ENCODE measurements at regions not wholly inside any gene's neighbourhood (a gene's known extent, or its start where the extent isn't known, plus 50 kb on each side); places are given as distances from the start of the nearest gene placed in this dataset.

DNA sequence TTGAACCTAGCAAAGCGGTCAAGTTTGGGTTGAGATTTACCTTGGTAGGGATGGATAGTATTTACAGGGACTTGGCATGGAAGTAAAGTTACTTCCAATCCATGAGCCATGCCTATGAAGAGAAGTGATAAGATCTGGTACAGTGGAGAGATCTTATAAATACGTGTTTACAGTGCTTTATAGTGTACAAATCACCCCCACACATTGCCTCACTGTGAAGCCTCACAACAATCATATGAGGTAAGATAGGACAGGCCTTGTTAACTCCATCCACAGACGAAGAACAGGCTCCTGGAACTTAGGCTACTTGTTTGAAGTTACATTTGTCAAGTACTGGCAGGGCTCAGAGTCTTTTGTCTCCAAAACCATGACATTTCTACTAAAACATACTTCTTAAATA lies 159.8 kb downstream of the PLPPR4 start:
- H3K4me1 Mint-ChIP-seq, result peaks cover under 1% of the 10 kb centered on the region; the same call in 1 of the 2 replicates
- ChIA-PET POLR2A (no interaction called here), CTCF (interaction anchor here (0.7 kb wide), 1 partner anchor 1898 kb away, joined by 3 read pairs; no protein-coding TSS in a partner anchor)
- DNase-seq (ENCODE audit: low spot score), result no peak
- no peaks in the 10 kb centered on the region; the same call in 1 of the 2 replicates for H3K27me3 Mint-ChIP-seq (ENCODE audit: low read depth)
- TF ChIP-seq TCF7 (CRISPR knock-in tag; IDR thresholded peaks at IDR 0.05; ENCODE audit: low read depth), result no peak
- TF ChIP-seq JAZF1 (CRISPR knock-in tag; IDR thresholded peaks at IDR 0.05), result no peak
- no peak for TF ChIP-seq GABPB1 (CRISPR knock-in tag; IDR thresholded peaks at IDR 0.05)
- TF ChIP-seq, protein P1, sequence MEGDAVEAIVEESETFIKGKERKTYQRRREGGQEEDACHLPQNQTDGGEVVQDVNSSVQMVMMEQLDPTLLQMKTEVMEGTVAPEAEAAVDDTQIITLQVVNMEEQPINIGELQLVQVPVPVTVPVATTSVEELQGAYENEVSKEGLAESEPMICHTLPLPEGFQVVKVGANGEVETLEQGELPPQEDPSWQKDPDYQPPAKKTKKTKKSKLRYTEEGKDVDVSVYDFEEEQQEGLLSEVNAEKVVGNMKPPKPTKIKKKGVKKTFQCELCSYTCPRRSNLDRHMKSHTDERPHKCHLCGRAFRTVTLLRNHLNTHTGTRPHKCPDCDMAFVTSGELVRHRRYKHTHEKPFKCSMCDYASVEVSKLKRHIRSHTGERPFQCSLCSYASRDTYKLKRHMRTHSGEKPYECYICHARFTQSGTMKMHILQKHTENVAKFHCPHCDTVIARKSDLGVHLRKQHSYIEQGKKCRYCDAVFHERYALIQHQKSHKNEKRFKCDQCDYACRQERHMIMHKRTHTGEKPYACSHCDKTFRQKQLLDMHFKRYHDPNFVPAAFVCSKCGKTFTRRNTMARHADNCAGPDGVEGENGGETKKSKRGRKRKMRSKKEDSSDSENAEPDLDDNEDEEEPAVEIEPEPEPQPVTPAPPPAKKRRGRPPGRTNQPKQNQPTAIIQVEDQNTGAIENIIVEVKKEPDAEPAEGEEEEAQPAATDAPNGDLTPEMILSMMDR (IDR thresholded peaks at IDR 0.05), result no peak
- TF ChIP-seq CBFB (CRISPR knock-in tag; IDR thresholded peaks at IDR 0.05; ENCODE audit: low read depth), result no peak
- no peak for TF ChIP-seq SP1 (CRISPR knock-in tag; conservative IDR thresholded peaks at IDR 0.05)
- no peak for TF ChIP-seq ZNF671 (CRISPR knock-in tag; IDR thresholded peaks at IDR 0.05)
- TF ChIP-seq, protein P2, sequence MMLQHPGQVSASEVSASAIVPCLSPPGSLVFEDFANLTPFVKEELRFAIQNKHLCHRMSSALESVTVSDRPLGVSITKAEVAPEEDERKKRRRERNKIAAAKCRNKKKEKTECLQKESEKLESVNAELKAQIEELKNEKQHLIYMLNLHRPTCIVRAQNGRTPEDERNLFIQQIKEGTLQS (CRISPR knock-in tag; conservative IDR thresholded peaks at IDR 0.05), result no peak
- TF ChIP-seq, protein P3, sequence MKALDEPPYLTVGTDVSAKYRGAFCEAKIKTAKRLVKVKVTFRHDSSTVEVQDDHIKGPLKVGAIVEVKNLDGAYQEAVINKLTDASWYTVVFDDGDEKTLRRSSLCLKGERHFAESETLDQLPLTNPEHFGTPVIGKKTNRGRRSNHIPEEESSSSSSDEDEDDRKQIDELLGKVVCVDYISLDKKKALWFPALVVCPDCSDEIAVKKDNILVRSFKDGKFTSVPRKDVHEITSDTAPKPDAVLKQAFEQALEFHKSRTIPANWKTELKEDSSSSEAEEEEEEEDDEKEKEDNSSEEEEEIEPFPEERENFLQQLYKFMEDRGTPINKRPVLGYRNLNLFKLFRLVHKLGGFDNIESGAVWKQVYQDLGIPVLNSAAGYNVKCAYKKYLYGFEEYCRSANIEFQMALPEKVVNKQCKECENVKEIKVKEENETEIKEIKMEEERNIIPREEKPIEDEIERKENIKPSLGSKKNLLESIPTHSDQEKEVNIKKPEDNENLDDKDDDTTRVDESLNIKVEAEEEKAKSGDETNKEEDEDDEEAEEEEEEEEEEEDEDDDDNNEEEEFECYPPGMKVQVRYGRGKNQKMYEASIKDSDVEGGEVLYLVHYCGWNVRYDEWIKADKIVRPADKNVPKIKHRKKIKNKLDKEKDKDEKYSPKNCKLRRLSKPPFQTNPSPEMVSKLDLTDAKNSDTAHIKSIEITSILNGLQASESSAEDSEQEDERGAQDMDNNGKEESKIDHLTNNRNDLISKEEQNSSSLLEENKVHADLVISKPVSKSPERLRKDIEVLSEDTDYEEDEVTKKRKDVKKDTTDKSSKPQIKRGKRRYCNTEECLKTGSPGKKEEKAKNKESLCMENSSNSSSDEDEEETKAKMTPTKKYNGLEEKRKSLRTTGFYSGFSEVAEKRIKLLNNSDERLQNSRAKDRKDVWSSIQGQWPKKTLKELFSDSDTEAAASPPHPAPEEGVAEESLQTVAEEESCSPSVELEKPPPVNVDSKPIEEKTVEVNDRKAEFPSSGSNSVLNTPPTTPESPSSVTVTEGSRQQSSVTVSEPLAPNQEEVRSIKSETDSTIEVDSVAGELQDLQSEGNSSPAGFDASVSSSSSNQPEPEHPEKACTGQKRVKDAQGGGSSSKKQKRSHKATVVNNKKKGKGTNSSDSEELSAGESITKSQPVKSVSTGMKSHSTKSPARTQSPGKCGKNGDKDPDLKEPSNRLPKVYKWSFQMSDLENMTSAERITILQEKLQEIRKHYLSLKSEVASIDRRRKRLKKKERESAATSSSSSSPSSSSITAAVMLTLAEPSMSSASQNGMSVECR (CRISPR knock-in tag; IDR thresholded peaks at IDR 0.05; ENCODE audit: borderline replicate concordance), result no peak
- TF ChIP-seq, protein P4, sequence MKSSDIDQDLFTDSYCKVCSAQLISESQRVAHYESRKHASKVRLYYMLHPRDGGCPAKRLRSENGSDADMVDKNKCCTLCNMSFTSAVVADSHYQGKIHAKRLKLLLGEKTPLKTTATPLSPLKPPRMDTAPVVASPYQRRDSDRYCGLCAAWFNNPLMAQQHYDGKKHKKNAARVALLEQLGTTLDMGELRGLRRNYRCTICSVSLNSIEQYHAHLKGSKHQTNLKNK (CRISPR knock-in tag; IDR thresholded peaks at IDR 0.05), result no peak
- no peak for TF ChIP-seq ZNF232 (CRISPR knock-in tag; IDR thresholded peaks at IDR 0.05)
- TF ChIP-seq NFATC4 (CRISPR knock-in tag; IDR thresholded peaks at IDR 0.05), result no peak
- no peak for TF ChIP-seq ATF1 (CRISPR knock-in tag; IDR thresholded peaks at IDR 0.05)
- TF ChIP-seq ZNF416 (CRISPR knock-in tag; IDR thresholded peaks at IDR 0.05), result no peak
- no peak for TF ChIP-seq RELA (CRISPR knock-in tag; IDR thresholded peaks at IDR 0.05; ENCODE audit: borderline replicate concordance)
- TF ChIP-seq, protein P5, sequence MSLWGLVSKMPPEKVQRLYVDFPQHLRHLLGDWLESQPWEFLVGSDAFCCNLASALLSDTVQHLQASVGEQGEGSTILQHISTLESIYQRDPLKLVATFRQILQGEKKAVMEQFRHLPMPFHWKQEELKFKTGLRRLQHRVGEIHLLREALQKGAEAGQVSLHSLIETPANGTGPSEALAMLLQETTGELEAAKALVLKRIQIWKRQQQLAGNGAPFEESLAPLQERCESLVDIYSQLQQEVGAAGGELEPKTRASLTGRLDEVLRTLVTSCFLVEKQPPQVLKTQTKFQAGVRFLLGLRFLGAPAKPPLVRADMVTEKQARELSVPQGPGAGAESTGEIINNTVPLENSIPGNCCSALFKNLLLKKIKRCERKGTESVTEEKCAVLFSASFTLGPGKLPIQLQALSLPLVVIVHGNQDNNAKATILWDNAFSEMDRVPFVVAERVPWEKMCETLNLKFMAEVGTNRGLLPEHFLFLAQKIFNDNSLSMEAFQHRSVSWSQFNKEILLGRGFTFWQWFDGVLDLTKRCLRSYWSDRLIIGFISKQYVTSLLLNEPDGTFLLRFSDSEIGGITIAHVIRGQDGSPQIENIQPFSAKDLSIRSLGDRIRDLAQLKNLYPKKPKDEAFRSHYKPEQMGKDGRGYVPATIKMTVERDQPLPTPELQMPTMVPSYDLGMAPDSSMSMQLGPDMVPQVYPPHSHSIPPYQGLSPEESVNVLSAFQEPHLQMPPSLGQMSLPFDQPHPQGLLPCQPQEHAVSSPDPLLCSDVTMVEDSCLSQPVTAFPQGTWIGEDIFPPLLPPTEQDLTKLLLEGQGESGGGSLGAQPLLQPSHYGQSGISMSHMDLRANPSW (CRISPR knock-in tag; conservative IDR thresholded peaks at IDR 0.05; ENCODE audit: low read depth), result no peak
- TF ChIP-seq, protein P6, sequence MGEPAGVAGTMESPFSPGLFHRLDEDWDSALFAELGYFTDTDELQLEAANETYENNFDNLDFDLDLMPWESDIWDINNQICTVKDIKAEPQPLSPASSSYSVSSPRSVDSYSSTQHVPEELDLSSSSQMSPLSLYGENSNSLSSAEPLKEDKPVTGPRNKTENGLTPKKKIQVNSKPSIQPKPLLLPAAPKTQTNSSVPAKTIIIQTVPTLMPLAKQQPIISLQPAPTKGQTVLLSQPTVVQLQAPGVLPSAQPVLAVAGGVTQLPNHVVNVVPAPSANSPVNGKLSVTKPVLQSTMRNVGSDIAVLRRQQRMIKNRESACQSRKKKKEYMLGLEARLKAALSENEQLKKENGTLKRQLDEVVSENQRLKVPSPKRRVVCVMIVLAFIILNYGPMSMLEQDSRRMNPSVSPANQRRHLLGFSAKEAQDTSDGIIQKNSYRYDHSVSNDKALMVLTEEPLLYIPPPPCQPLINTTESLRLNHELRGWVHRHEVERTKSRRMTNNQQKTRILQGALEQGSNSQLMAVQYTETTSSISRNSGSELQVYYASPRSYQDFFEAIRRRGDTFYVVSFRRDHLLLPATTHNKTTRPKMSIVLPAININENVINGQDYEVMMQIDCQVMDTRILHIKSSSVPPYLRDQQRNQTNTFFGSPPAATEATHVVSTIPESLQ (CRISPR knock-in tag; IDR thresholded peaks at IDR 0.05), result no peak
- TF ChIP-seq, protein P7, sequence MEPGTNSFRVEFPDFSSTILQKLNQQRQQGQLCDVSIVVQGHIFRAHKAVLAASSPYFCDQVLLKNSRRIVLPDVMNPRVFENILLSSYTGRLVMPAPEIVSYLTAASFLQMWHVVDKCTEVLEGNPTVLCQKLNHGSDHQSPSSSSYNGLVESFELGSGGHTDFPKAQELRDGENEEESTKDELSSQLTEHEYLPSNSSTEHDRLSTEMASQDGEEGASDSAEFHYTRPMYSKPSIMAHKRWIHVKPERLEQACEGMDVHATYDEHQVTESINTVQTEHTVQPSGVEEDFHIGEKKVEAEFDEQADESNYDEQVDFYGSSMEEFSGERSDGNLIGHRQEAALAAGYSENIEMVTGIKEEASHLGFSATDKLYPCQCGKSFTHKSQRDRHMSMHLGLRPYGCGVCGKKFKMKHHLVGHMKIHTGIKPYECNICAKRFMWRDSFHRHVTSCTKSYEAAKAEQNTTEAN (CRISPR knock-in tag; IDR thresholded peaks at IDR 0.05), result no peak
- TF ChIP-seq, protein P8, sequence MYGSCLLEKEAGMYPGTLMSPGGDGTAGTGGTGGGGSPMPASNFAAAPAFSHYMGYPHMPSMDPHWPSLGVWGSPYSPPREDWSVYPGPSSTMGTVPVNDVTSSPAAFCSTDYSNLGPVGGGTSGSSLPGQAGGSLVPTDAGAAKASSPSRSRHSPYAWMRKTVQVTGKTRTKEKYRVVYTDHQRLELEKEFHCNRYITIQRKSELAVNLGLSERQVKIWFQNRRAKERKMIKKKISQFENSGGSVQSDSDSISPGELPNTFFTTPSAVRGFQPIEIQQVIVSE (CRISPR knock-in tag; IDR thresholded peaks at IDR 0.05; ENCODE audit: borderline replicate concordance), result no peak
- no peak for ATAC-seq
- H3K4me3 Mint-ChIP-seq, result no peak overlapping the region
- peaks cover 4% of the 10 kb centered on the region for H3K9me3 Mint-ChIP-seq
- H3K36me3 Mint-ChIP-seq, result no peaks in the 10 kb centered on the region
- H3K27ac Mint-ChIP-seq, result no peak overlapping the region

Measured in WTC11 (cell line).